HG03439 (cell line): ENCODE measurements at regions not wholly inside any gene's neighbourhood (a gene's known extent, or its start where the extent isn't known, plus 50 kb on each side); places are given as distances from the start of the nearest gene placed in this dataset.

Experiments used
- ATAC-seq: cut with Tn5 transposase; IDR thresholded peaks from one replicate; pipeline ENCODE4 v1.9.1; 2021; ENCODE audit warnings: mild to moderate bottlenecking, moderate library complexity; ENCODE audit not compliant: unreplicated experiment

GRCh38 chr4:58935332-58935731 lies 1825.1 kb upstream of the IGFBP7 start:
- no peak for ATAC-seq

GRCh38 chr4:58936436-58936835 lies 1826.3 kb upstream of the IGFBP7 start:
- ATAC-seq = no peak

- ATAC-seq = no peak
Observed at GRCh38 chr4:58940167-58940566, 1830.0 kb upstream of the IGFBP7 start.

- no peak for ATAC-seq
Observed at GRCh38 chr4:58941286-58941685, 1831.1 kb upstream of the IGFBP7 start.

- no peak for ATAC-seq
Observed at GRCh38 chr4:58953575-58953974, 1843.4 kb upstream of the IGFBP7 start.

- no peak for ATAC-seq
Observed at GRCh38 chr4:58957711-58958110, 1847.5 kb upstream of the IGFBP7 start.

DNA sequence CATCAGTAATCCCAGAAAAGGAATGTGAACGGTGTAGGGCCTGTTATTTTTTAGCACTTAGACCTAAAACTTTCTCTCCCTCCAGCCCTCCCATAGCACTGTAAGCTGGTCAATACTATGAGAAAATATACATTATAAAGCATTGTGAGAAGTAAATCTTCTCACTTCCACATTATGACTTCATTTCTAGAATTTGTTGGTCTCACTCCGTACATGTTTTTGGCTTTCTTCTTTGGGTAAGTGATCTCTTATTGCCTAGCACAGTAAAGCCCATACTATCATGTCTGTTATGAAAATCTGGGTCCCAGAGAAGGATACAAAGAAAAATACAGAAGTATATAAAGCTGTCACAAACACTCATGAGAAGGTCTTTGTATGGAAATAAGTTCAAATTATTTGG lies 1851.1 kb upstream of the IGFBP7 start:
- no peak for ATAC-seq

GRCh38 chr4:58961925-58962324 lies 1851.7 kb upstream of the IGFBP7 start:
- ATAC-seq = no peak

- no peak for ATAC-seq
Observed at GRCh38 chr4:58962424-58962823, 1852.2 kb upstream of the IGFBP7 start.

- ATAC-seq = no peak
Observed at GRCh38 chr4:58981828-58982227, 1871.6 kb upstream of the IGFBP7 start.

DNA sequence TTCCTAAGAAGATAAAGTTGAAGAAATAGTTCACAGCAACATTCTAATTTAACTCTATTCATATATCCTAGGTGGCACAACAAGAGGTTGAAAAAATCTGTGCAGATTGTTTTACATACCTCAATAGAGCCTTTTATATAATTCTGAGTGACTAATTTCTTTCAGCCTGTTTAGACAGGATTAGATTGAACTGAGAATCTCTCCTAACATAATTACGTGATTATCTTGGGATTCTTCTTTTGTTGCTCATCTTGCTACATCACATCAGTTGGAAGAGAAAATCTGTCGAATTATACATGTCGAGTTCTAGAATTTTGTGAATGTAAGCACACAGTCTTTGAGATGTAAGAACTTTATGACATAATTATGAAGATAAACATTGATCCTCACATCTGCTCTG lies 1873.7 kb upstream of the IGFBP7 start:
- ATAC-seq = no peak

DNA sequence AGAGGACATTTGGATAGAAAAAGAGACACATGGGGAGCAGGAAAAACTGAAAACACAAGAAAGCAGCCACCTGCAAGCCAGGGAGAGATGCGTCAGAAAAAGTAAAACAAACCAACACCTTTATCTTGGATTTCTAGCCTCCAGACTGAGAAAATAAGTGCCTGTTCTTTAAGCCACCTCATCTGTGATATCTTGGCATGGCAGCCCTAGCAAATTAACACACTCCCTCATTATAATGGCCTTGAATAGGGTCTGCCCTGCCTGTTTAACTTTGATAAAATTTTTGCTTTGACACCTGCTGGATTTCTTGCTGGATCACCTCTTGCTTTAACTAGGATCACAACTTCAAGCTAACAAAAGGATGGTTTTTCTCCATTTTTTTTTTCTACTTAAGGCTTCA lies 1892.0 kb upstream of the IGFBP7 start:
- ATAC-seq = no peak

- no peak for ATAC-seq
Observed at GRCh38 chr4:59024257-59024656, 1914.1 kb upstream of the IGFBP7 start.

GRCh38 chr4:59037812-59038211 lies 1927.6 kb upstream of the IGFBP7 start:
- no peak for ATAC-seq

DNA sequence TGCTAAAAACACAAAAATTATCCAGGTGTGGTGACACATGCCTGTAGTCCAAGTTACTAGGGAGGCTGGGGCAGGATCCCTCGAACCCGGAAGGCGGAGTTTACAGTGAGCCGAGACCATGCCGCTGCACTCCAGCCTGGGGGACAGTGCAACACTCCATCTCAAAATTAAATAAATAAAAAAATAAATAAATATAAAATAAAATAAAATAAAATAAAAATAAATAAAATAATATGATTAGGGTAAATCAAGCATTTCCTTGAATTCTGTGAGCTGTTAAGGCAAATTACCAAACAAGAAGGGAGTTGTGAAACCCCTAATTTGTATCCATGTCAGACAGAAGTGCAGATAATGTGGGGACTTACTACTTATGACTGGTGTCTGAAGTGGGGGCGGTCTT lies 1928.9 kb upstream of the IGFBP7 start:
- ATAC-seq = no peak

GRCh38 chr4:59044286-59044900 lies 1934.2 kb upstream of the IGFBP7 start:
- no peak for ATAC-seq

DNA sequence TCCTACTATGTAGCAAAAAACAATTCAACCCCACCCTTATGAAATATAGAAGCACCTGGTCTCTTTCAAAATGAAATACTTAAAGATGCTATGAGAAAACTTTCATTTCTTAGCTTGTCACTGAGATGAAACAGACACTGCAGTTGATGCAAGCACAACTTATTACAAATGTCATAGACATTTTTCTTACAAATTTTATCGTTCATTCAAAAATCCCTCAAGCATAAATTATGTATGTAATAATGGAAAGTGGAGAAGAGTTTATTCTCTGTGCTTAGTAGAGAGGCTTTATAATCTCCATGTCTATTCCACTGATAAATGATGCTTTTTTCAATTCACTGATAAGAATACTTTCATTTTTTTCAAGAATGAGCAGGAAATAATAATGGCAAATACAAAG lies 1943.9 kb upstream of the IGFBP7 start:
- ATAC-seq = no peak

GRCh38 chr4:59057804-59058203 lies 1947.6 kb upstream of the IGFBP7 start:
- no peak for ATAC-seq

DNA sequence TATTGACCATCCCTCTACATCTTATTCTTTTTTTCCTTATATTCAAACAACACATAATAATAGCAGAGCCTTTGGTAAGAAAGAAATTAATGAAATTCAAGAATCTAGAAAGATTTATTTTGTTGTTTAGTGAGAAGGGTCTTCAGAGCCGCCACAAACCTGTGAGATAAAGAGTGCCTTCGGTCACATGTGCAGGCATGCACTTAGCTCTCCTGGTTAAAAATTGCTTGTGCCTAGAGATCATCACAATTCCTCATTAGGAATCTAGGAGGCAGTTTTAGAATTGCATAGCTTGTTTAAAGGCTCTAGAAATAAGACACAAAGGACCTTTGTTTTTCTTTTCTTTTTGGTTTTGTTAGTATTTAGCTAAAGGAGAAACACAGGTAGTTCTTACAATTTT lies 1948.4 kb upstream of the IGFBP7 start:
- ATAC-seq = no peak

- no peak for ATAC-seq
Observed at GRCh38 chr4:59060002-59060846, 1950.0 kb upstream of the IGFBP7 start.

DNA sequence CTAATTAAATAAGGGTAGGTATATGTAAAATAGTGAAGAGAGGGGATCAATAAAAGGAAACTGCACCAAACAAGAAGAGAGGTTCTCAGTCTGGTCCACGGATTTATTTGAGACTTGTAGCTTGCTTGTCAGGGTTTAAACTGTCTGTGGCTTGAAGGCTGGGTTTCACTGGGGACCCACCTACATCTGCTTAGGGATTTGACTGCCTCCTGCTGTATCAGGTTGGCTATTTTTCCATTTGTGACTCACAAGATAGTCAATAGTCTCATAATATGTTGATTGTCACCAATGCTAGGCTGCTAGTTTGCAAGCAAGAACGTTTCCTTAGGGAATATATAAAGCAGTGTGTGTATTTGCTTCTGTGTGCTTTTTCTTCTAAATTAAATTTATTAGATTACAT lies 1950.7 kb upstream of the IGFBP7 start:
- ATAC-seq = no peak

DNA sequence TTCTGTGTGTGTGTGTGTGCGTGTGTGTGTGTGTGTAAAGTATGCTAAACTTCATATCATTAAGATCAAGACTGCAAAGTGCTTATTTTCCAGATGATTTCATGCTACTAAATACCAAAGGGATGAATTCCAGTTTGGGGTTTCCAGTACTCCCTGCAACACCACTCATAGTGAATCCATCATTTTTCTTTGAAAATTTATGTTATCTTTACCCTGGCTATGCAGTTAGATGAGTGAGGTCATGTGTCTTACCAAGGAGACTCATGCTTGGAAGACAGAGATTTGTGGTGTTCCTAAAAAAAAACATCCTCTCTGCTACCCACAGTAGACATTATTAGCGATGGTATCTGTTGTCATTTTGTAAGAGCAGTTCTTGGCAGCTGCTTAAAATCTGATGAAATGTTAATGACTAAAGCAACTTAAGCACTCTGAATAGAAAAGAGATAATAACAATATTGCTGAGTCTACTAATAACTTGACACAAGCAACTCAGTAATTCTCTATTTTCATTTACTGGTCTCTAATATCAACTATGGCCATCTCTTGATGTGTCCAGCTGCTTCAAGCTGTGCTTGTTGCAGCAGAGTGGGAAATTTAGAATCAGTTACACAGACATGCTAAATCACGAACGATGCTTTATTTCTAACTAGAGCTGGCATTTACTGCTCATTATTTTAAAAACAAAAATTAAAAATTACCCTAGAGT lies 1953.0 kb upstream of the IGFBP7 start:
- no peak for ATAC-seq
